ENCODE measurements at regions not wholly inside any gene's neighbourhood (a gene's known extent, or its start where the extent isn't known, plus 50 kb on each side); places are given as distances from the start of the nearest gene placed in this dataset.

DNA sequence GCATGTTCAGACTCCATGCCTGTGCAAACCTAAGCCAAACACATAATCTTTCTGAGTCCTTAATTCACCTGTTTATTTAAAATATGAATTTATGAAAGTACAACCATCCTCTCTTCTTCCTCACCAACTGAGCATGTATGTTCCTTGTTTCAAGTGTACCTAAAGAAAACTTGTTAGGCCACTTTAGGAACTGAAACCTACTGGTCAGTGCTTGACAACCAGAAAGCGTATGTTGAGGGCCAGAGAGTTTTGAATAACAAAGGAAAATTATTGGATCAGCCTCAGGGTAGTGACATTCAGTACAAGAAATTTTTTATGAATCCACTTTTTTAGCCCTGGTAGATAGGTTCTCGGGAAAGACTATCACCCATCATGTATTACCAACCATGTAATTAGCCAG, 847.6 kb upstream of the CELF4 start (continued):
- TF ChIP-seq, protein P1, sequence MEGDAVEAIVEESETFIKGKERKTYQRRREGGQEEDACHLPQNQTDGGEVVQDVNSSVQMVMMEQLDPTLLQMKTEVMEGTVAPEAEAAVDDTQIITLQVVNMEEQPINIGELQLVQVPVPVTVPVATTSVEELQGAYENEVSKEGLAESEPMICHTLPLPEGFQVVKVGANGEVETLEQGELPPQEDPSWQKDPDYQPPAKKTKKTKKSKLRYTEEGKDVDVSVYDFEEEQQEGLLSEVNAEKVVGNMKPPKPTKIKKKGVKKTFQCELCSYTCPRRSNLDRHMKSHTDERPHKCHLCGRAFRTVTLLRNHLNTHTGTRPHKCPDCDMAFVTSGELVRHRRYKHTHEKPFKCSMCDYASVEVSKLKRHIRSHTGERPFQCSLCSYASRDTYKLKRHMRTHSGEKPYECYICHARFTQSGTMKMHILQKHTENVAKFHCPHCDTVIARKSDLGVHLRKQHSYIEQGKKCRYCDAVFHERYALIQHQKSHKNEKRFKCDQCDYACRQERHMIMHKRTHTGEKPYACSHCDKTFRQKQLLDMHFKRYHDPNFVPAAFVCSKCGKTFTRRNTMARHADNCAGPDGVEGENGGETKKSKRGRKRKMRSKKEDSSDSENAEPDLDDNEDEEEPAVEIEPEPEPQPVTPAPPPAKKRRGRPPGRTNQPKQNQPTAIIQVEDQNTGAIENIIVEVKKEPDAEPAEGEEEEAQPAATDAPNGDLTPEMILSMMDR (IDR thresholded peaks at IDR 0.05; ENCODE audit: control extremely low read depth in 1 of 3, insufficient read depth in 1 of 3, low read depth in 1 of 3, low read length in 3 of 3) = no peak
- TF ChIP-seq POLR2A (IDR thresholded peaks at IDR 0.05; ENCODE audit: control extremely low read depth in 1 of 2, low read depth in 2 of 2, low read length in 2 of 2) = no peak

Data from H1 (cell line).